ENCODE measurements at regions not wholly inside any gene's neighbourhood (a gene's known extent, or its start where the extent isn't known, plus 50 kb on each side); places are given as distances from the start of the nearest gene placed in this dataset.

GRCh38 chr2:217420854-217421253, 561.0 kb upstream of the TNP1 start:
- TF ChIP-seq CTCF (optimal IDR thresholded peaks at IDR 0.05 in 1 of 3, IDR thresholded peaks at IDR 0.05 in 1 of 3, conservative IDR thresholded peaks at IDR 0.05 in 1 of 3; ENCODE audit: extremely low read depth in 1 of 3, insufficient read depth in 2 of 3, low read length in 3 of 3) (no peak), EZH2 (IDR thresholded peaks at IDR 0.05; ENCODE audit: low read length) (no peak)

Data from keratinocyte (primary cell).